ENCODE measurements at regions not wholly inside any gene's neighbourhood (a gene's known extent, or its start where the extent isn't known, plus 50 kb on each side); places are given as distances from the start of the nearest gene placed in this dataset.

GRCh38 chr13:62407871-62408270 lies 992.2 kb upstream of the PCDH20 start:
- TF ChIP-seq CEBPB (IDR thresholded peaks at IDR 0.05) (0 out of 2 replicates have a peak, but pooled peaks have one; percentile 33), EP300 (IDR thresholded peaks at IDR 0.05; ENCODE audit: borderline replicate concordance) (no peak), NFIC (IDR thresholded peaks at IDR 0.05) (no peak)

- TF ChIP-seq TAF1 (IDR thresholded peaks at IDR 0.05; ENCODE audit: low read depth) (no peak), EGR1 (IDR thresholded peaks at IDR 0.05) (no peak), ZBTB7A (IDR thresholded peaks at IDR 0.05; ENCODE audit: low read depth) (no peak), EP300 (IDR thresholded peaks at IDR 0.05; ENCODE audit: borderline replicate concordance) (no peak)
These were observed 972.9 kb upstream of the PCDH20 start for GRCh38 chr13:62388515-62388914.

GRCh38 chr13:62387647-62388046 lies 972.0 kb upstream of the PCDH20 start:
- TF ChIP-seq RAD21 (IDR thresholded peaks at IDR 0.05; ENCODE audit: low read depth) (peak; percentile 26; the same call in 1 of the 2 replicates), USF1 (IDR thresholded peaks at IDR 0.05) (no peak)

GRCh38 chr13:62377838-62378237 lies 962.2 kb upstream of the PCDH20 start:
- TF ChIP-seq USF1 (IDR thresholded peaks at IDR 0.05) (no peak), EGR1 (IDR thresholded peaks at IDR 0.05) (no peak), TAF1 (IDR thresholded peaks at IDR 0.05; ENCODE audit: low read depth) (no peak), REST (IDR thresholded peaks at IDR 0.05; ENCODE audit: low read depth) (no peak), YY1 (IDR thresholded peaks at IDR 0.05; ENCODE audit: low read depth) (no peak), EP300 (IDR thresholded peaks at IDR 0.05; ENCODE audit: borderline replicate concordance) (no peak), CREB1 (IDR thresholded peaks at IDR 0.05; ENCODE audit: low read depth) (no peak), CEBPB (IDR thresholded peaks at IDR 0.05) (no peak), TCF12 (IDR thresholded peaks at IDR 0.05; ENCODE audit: low read depth) (no peak), RAD21 (IDR thresholded peaks at IDR 0.05; ENCODE audit: low read depth) (no peak)

- TF ChIP-seq USF1 (IDR thresholded peaks at IDR 0.05) (no peak), REST (IDR thresholded peaks at IDR 0.05; ENCODE audit: low read depth) (no peak), ZBTB7A (IDR thresholded peaks at IDR 0.05; ENCODE audit: low read depth) (no peak)
These were observed 960.0 kb upstream of the PCDH20 start for GRCh38 chr13:62375653-62376052.

GRCh38 chr13:62371737-62372136 lies 956.1 kb upstream of the PCDH20 start:
- TF ChIP-seq CREB1 (IDR thresholded peaks at IDR 0.05; ENCODE audit: low read depth) = no peak
- no peak for TF ChIP-seq ZBTB7A (IDR thresholded peaks at IDR 0.05; ENCODE audit: low read depth)
- no peak for TF ChIP-seq TCF12 (IDR thresholded peaks at IDR 0.05; ENCODE audit: low read depth)
- TF ChIP-seq YY1 (IDR thresholded peaks at IDR 0.05; ENCODE audit: low read depth) = no peak
- TF ChIP-seq EGR1 (IDR thresholded peaks at IDR 0.05) = no peak
- TF ChIP-seq TAF1 (IDR thresholded peaks at IDR 0.05; ENCODE audit: low read depth) = no peak

- no peak for TF ChIP-seq REST (IDR thresholded peaks at IDR 0.05; ENCODE audit: low read depth)
- TF ChIP-seq EGR1 (IDR thresholded peaks at IDR 0.05) = no peak
- no peak for TF ChIP-seq USF1 (IDR thresholded peaks at IDR 0.05)
- TF ChIP-seq MAX (IDR thresholded peaks at IDR 0.05) = no peak
- TF ChIP-seq TEAD4 (IDR thresholded peaks at IDR 0.05) = no peak
- no peak for TF ChIP-seq YY1 (IDR thresholded peaks at IDR 0.05; ENCODE audit: low read depth)
- TF ChIP-seq ZBTB7A (IDR thresholded peaks at IDR 0.05; ENCODE audit: low read depth) = no peak
- no peak for TF ChIP-seq CREB1 (IDR thresholded peaks at IDR 0.05; ENCODE audit: low read depth)
- TF ChIP-seq NFIC (IDR thresholded peaks at IDR 0.05) = no peak
These were observed 945.0 kb upstream of the PCDH20 start for GRCh38 chr13:62360609-62361008.
